ENCODE measurements at regions not wholly inside any gene's neighbourhood (a gene's known extent, or its start where the extent isn't known, plus 50 kb on each side); places are given as distances from the start of the nearest gene placed in this dataset.
"Not testable (repeated sequence)": the region's sequence is repeated elsewhere in the genome, so short reads cannot be mapped to it uniquely, and the experiment has no call there.

GRCh38 chr7:113504691-113505090 is 386.3 kb upstream of the SMIM30 start:
- Histone ChIP-seq H3K36me3 (no peaks in the 10 kb centered on the region), H3K9me3 (peaks cover 0 to 5% (median 0%) of the 10 kb centered on the region in 11 donors), H3K27ac (peak overlapping the region in 2 of 10 donors; percentile 35 to 61), H3K27me3 (no peaks in the 10 kb centered on the region), H3K4me3 (no peak overlapping the region), H3K4me1 (peaks cover 0 to 5% (median 0%) of the 10 kb centered on the region in 9 donors)
- ATAC-seq (no peak), DNase-seq (no peak)
- TF ChIP-seq CTCF (IDR thresholded peaks at IDR 0.05), result no peak
- intact Hi-C loops (cut with DNase I), result no loop called here
- WGBS, 2 donors, result 64 to 82% methylated on average over 3 of the region's 3 CpGs

- Histone ChIP-seq H3K9me3 (peaks cover 0 to 8% (median 0%) of the 10 kb centered on the region in 11 donors), H3K4me1 (peaks cover 0 to 5% (median 0%) of the 10 kb centered on the region in 9 donors), H3K36me3 (no peaks in the 10 kb centered on the region), H3K27me3 (no peaks in the 10 kb centered on the region), H3K27ac (peak overlapping the region in 3 of 10 donors; percentile 35 to 61 (median 45)), H3K4me3 (no peak overlapping the region)
- intact Hi-C loops (cut with DNase I), result no loop called here
- peak in 4 of 8 donors; percentile 33 to 77 (median 63) for ATAC-seq
- TF ChIP-seq CTCF (IDR thresholded peaks at IDR 0.05), result no peak
- no peak for DNase-seq
Observed at GRCh38 chr7:113504142-113504541, 385.8 kb upstream of the SMIM30 start.

GRCh38 chr7:113496586-113496985 is 378.2 kb upstream of the SMIM30 start:
- intact Hi-C loops (cut with DNase I); H3K4me3 ChIP-seq; H3K4me1 ChIP-seq; H3K27me3 ChIP-seq; DNase-seq; H3K9me3 ChIP-seq; ATAC-seq; H3K27ac ChIP-seq; H3K36me3 ChIP-seq: not testable (repeated sequence)
- 40 to 78% methylated on average over 1 to 2 of the region's 3 CpGs for WGBS, 2 donors

GRCh38 chr7:113494797-113495566 is 376.6 kb upstream of the SMIM30 start:
- WGBS, 2 donors, result 22% methylated on average over 3 of the region's 8 CpGs; no CpG with 5 or more reads in 1 of the 2 donors
- intact Hi-C loops (cut with DNase I); H3K27me3 ChIP-seq; H3K4me3 ChIP-seq; H3K4me1 ChIP-seq; H3K36me3 ChIP-seq; DNase-seq: not testable (repeated sequence)
- ATAC-seq, result peak in 6 of 8 donors; percentile 73 to 98 (median 96)
- Histone ChIP-seq H3K27ac (peak overlapping the region in 2 of 10 donors; percentile 57 to 61), H3K9me3 (peaks cover 0 to 11% (median 0%) of the 10 kb centered on the region in 11 donors)

GRCh38 chr7:113491305-113491704 is 373.0 kb upstream of the SMIM30 start:
- intact Hi-C loops (cut with DNase I), result no loop called here
- WGBS, 2 donors, result 92 to 93% methylated on average over 2 of the region's 2 CpGs
- no peak for DNase-seq

More at GRCh38 chr7:113491305-113491704, 373.0 kb upstream of the SMIM30 start:
- H3K27me3 ChIP-seq, result no peaks in the 10 kb centered on the region
- no peaks in the 10 kb centered on the region for H3K36me3 ChIP-seq
- no peak overlapping the region for H3K27ac ChIP-seq
- H3K9me3 ChIP-seq, result peaks cover 0 to 29% (median 0%) of the 10 kb centered on the region in 11 donors
- no peak for TF ChIP-seq CTCF (IDR thresholded peaks at IDR 0.05)
- no peak for ATAC-seq
- no peaks in the 10 kb centered on the region for H3K4me1 ChIP-seq
- H3K4me3 ChIP-seq, result no peak overlapping the region
